ENCODE measurements at regions not wholly inside any gene's neighbourhood (a gene's known extent, or its start where the extent isn't known, plus 50 kb on each side); places are given as distances from the start of the nearest gene placed in this dataset.

- no peak overlapping the region for H3K9ac ChIP-seq (ENCODE audit: control insufficient read depth, insufficient read depth, low read length)
- no peak for FAIRE-seq
- ATAC-seq, result peak; percentile 68
- in situ Hi-C loops (cut with MboI), result no loop called here
- SMC1A ChIA-PET (ENCODE audit: uncharacterized antibody, unreplicated experiment), result interaction anchor here (0.8 to 1.3 kb wide), 3 partner anchors 14 to 76 kb away, joined by 3 to 6 read pairs (median 3); no protein-coding TSS in a partner anchor
- no peaks in the 10 kb centered on the region for H3K79me2 ChIP-seq (ENCODE audit: control insufficient read depth, insufficient read depth, low read length)
- RAD21 ChIA-PET (ENCODE audit: unreplicated experiment), result interaction anchor here (1.8 kb wide), 1 partner anchor 14 kb away, joined by 5 read pairs; no protein-coding TSS in a partner anchor
- BruUV-seq (replicated peaks), result no TSS peak
- no peak overlapping the region for H3K4me2 ChIP-seq (ENCODE audit: control insufficient read depth, insufficient read depth)
- CTCF ChIA-PET, result no interaction called here
- no peak overlapping the region for H3K27ac ChIP-seq (ENCODE audit: control insufficient read depth, insufficient read depth)
- no peaks in the 10 kb centered on the region for H3K27me3 ChIP-seq (replicated peaks in 1 of 2; ENCODE audit: control insufficient read depth in 2 of 2, insufficient read depth in 2 of 2, low read length in 1 of 2)
- no peak overlapping the region for H2AFZ ChIP-seq (ENCODE audit: control insufficient read depth, low read depth, low read length)
- no peak overlapping the region for H3K4me3 ChIP-seq
- intact Hi-C loops (cut with micrococcal nuclease; ENCODE audit: unreplicated experiment), result no loop called here
- WGBS (ENCODE audit: insufficient coverage, insufficient replicate concordance, low lambda C conversion rate, missing lambda C conversion rate), result 50% methylated on average over 2 of the region's 2 CpGs
- peaks cover 5% of the 10 kb centered on the region; the same call in 1 of the 2 replicates for H3K4me1 ChIP-seq (ENCODE audit: control insufficient read depth, insufficient read depth, low read length)
- H3K36me3 ChIP-seq (ENCODE audit: control insufficient read depth in 2 of 2, insufficient read depth in 2 of 2, low read length in 1 of 2), result no peaks in the 10 kb centered on the region
- POLR2A ChIA-PET, result interaction anchor here (1.6 kb wide), 1 partner anchor 14 kb away, joined by 4 read pairs; no protein-coding TSS in a partner anchor
- TF ChIP-seq MAX (IDR thresholded peaks at IDR 0.05; ENCODE audit: low read depth, low read length) (no peak), TCF12 (IDR thresholded peaks at IDR 0.05; ENCODE audit: low read depth, low read length) (0 out of 2 replicates have a peak, but pooled peaks have one; percentile 14), PKNOX1 (IDR thresholded peaks at IDR 0.05) (no peak), TCF7 (IDR thresholded peaks at IDR 0.05; ENCODE audit: borderline replicate concordance) (no peak), CUX1 (IDR thresholded peaks at IDR 0.05; ENCODE audit: insufficient replicate concordance, low read depth, low read length) (no peak), MXI1 (IDR thresholded peaks at IDR 0.05; ENCODE audit: low read depth, low read length) (no peak)
- DNase-seq (ENCODE audit: low read depth, low spot score), result no peak
- no peaks in the 10 kb centered on the region for H4K20me1 ChIP-seq (ENCODE audit: control insufficient read depth, insufficient read depth)
- peaks cover 16% of the 10 kb centered on the region for H3K9me3 ChIP-seq (replicated peaks; ENCODE audit: control insufficient read depth, insufficient read depth, low read length)
Observed at GRCh38 chr2:13652531-13653313, 936.0 kb downstream of the TRIB2 start.
